K562 (cell line): ENCODE measurements at regions not wholly inside any gene's neighbourhood (a gene's known extent, or its start where the extent isn't known, plus 50 kb on each side); places are given as distances from the start of the nearest gene placed in this dataset.

ENCODE experiments used
- ATAC-seq: fragments of 200-7000 bp; cut with Tn5 transposase; 3 replicates; pipeline ENCODE4 v1.9.1; 2020; ENCODE audit warnings: moderate library complexity
- BruUV-seq: library from RNA; stranded (reverse); fragments of 400-500 nt; replicated peaks from 2 replicates; lab custom pipeline; 2021; lab: Mats Ljungman, UMichigan
- CTCF ChIA-PET: fragments of 300-600 bp; formaldehyde crosslinking; extraction: SDS; loops from one replicate; lab custom pipeline; 2021; ENCODE audit warnings: low intra/inter-chr PET ratio; lab: Yijun Ruan, JAX
- POLR2A ChIA-PET: fragments of 300-600, 350-650 bp; sonication (Branson Sonifier 250); formaldehyde crosslinking; extraction: SDS; loops from one replicate; lab custom pipeline; 2021; ENCODE audit warnings: antibody characterized with exemption, inconsistent platforms; lab: Yijun Ruan, JAX
- DNase-seq, 4 experiments: peaks; one replicate each; pipeline versions ENCODE4 v3.0.0 to v3.0.0-alpha.2; 2011 to 2018; ENCODE audit warnings: low spot score in 3 of 4, mixed read lengths in 3 of 4; ENCODE audit errors: extremely low read depth in 1 of 4
- FAIRE-seq: peaks from 2 replicates; lab custom pipeline; 2011; peaks lifted over from hg19 to GRCh38; lab: Jason Lieb, UNC
- H2AFZ ChIP-seq: 2 replicates; pipeline ENCODE4 v1.6.0; 2011; ENCODE audit warnings: low read depth, low read length, control low read depth, inconsistent platforms
- H3K27ac ChIP-seq: fragments of 200-600 bp; 3 replicates; pipeline ENCODE4 v1.8.0; 2011; ENCODE audit warnings: low read depth, mild to moderate bottlenecking, control low read depth, inconsistent platforms, low read length, moderate library complexity, mixed read lengths; ENCODE audit errors: extremely low read depth
- H3K27me3 ChIP-seq, 2 experiments: fragments of 300-600 bp in 1 of 2; 2 replicates in 1 of 2; 3 replicates in 1 of 2; pipeline versions ENCODE4 v1.6.0 to v1.8.0; 2011; ENCODE audit warnings: inconsistent platforms in 2 of 2, low read length in 2 of 2, mild to moderate bottlenecking in 1 of 2, mixed read lengths in 1 of 2, moderate library complexity in 1 of 2; ENCODE audit not compliant: control insufficient read depth in 2 of 2, insufficient read depth in 2 of 2
- H3K36me3 ChIP-seq: fragments of 300-600 bp; 3 replicates; pipeline ENCODE4 v1.8.0; 2011; ENCODE audit warnings: mild to moderate bottlenecking, low read length, inconsistent platforms; ENCODE audit not compliant: control insufficient read depth, insufficient read depth
- H3K4me1 ChIP-seq, 2 experiments: fragments of 200-600 bp in 1 of 2; replicated peaks in 1 of 2; 2 replicates in 1 of 2; 3 replicates in 1 of 2; pipeline versions ENCODE4 v1.5.1 to v1.8.0; 2011; ENCODE audit warnings: inconsistent platforms in 2 of 2, low read length in 2 of 2, mild to moderate bottlenecking in 1 of 2, mixed read lengths in 1 of 2, moderate library complexity in 1 of 2; ENCODE audit not compliant: control insufficient read depth in 2 of 2, insufficient read depth in 2 of 2
- H3K4me2 ChIP-seq: 2 replicates; pipeline ENCODE4 v1.6.1; 2011; ENCODE audit warnings: low read length, control low read depth, inconsistent platforms, mixed read lengths; ENCODE audit not compliant: insufficient read depth
- H3K4me3 ChIP-seq: fragments of 200-600 bp; sonication (generic), shearing (Covaris generic); 2 replicates; pipeline ENCODE4 v1.5.1; 2016; ENCODE audit warnings: control low read depth, inconsistent platforms
- H3K79me2 ChIP-seq: fragments of 200-600 bp; 3 replicates; pipeline ENCODE4 v1.8.0; 2011; ENCODE audit warnings: low read length, inconsistent platforms; ENCODE audit not compliant: control insufficient read depth, insufficient read depth
- H3K9ac ChIP-seq, 2 experiments: 2 replicates each; pipeline versions ENCODE4 v1.6.0 to v1.6.1; 2011; ENCODE audit warnings: low read depth in 2 of 2, low read length in 2 of 2, control low read depth in 1 of 2, inconsistent platforms in 1 of 2, mild to moderate bottlenecking in 1 of 2, mixed read lengths in 1 of 2; ENCODE audit not compliant: insufficient read depth in 1 of 2
- H3K9me1 ChIP-seq: one replicate; pipeline ENCODE4 v1.6.0; 2011; ENCODE audit warnings: inconsistent platforms, mild to moderate bottlenecking, low read length, moderate library complexity; ENCODE audit not compliant: control insufficient read depth, insufficient read depth
- H3K9me3 ChIP-seq: replicated peaks from 2 replicates; pipeline ENCODE4 v1.5.1; 2011; ENCODE audit warnings: low read depth, low read length, inconsistent platforms; ENCODE audit not compliant: control insufficient read depth, insufficient read depth
- H4K20me1 ChIP-seq: replicated peaks from 2 replicates; pipeline ENCODE4 v1.6.1; 2011; ENCODE audit warnings: low read length, inconsistent platforms, mixed read lengths; ENCODE audit not compliant: control insufficient read depth, insufficient read depth
- ADNP ChIP-seq: fragments of 200-800 bp; sonication (Bioruptor generic); IDR thresholded peaks from 2 replicates; pipeline ENCODE4 v1.6.1; 2016; ENCODE audit warnings: missing genetic modification characterization, missing compliant biosample characterization
- CBX5 ChIP-seq: IDR thresholded peaks from 2 replicates; pipeline ENCODE4 v1.6.1; 2014; ENCODE audit warnings: low read depth, borderline replicate concordance
- CEBPG ChIP-seq, 3 experiments: fragments of 200-800 bp in 1 of 3; sonication (Bioruptor generic) in 1 of 3; sonication (generic) in 1 of 3; formaldehyde crosslinking in 1 of 3; IDR thresholded peaks in 2 of 3; conservative IDR thresholded peaks in 1 of 3; 2 replicates each; pipeline versions ENCODE4 v1.6.1 to v1.8.0; 2016 to 2022; ENCODE audit warnings: missing compliant biosample characterization in 2 of 3, missing genetic modification characterization in 2 of 3, mild to moderate bottlenecking in 1 of 3, missing genetic modification reagents in 1 of 3
- JUND ChIP-seq, 2 experiments: IDR thresholded peaks; 2 replicates in 1 of 2; 3 replicates in 1 of 2; pipeline ENCODE4 v1.6.1; 2011; ENCODE audit warnings: borderline replicate concordance in 2 of 2, low read depth in 2 of 2, low read length in 2 of 2, improper control_type of control experiment in 1 of 2, missing biosample characterization in 1 of 2, missing genetic modification characterization in 1 of 2, missing genetic modification reagents in 1 of 2
- KDM4B ChIP-seq, 2 experiments: fragments of 450-650 bp in 1 of 2; sonication (generic) in 1 of 2; IDR thresholded peaks; 2 replicates each; pipeline ENCODE4 v1.6.1; 2016 to 2017; ENCODE audit warnings: borderline replicate concordance in 2 of 2, antibody characterized with exemption in 1 of 2, low read depth in 1 of 2, mild to moderate bottlenecking in 1 of 2
- MCM7 ChIP-seq, 2 experiments: fragments of 450-650 bp; IDR thresholded peaks; 2 replicates each; pipeline ENCODE4 v1.6.1; 2016 to 2018
- TCFL5 ChIP-seq: fragments of 250-450 bp; sonication (Bioruptor Pico); conservative IDR thresholded peaks from 2 replicates; pipeline ENCODE4 v1.6.1; 2021; ENCODE audit warnings: mild to moderate bottlenecking, moderate library complexity, matching md5 sums
- WGBS: fragments of 100-300 bp; shearing (Covaris generic); methylation state at CpG from one replicate; pipeline ENCODE4 v1.1.6; 2016; ENCODE audit warnings: low coverage, mixed read lengths; ENCODE audit not compliant: insufficient coverage; ENCODE audit errors: missing lambda C conversion rate; 5-methylcytosine and 5-hydroxymethylcytosine counted together
- in situ Hi-C: fragments of 300-500 bp; cut with MboI; formaldehyde crosslinking; loops from 4 replicates; pipeline ENCODE4 v1.15.0; 2018; ENCODE audit warnings: inconsistent platforms, mixed read lengths
- intact Hi-C: fragments of 100-400 bp; cut with micrococcal nuclease; formaldehyde crosslinking; loops from 2 replicates; pipeline ENCODE4 v1.14.2; 2022
- TF ChIP-seq, protein P1 (sequence below): fragments of 450-650 bp; IDR thresholded peaks from 2 replicates; pipeline ENCODE4 v1.6.1; 2017; ENCODE audit warnings: mild to moderate bottlenecking, moderate library complexity

DNA sequence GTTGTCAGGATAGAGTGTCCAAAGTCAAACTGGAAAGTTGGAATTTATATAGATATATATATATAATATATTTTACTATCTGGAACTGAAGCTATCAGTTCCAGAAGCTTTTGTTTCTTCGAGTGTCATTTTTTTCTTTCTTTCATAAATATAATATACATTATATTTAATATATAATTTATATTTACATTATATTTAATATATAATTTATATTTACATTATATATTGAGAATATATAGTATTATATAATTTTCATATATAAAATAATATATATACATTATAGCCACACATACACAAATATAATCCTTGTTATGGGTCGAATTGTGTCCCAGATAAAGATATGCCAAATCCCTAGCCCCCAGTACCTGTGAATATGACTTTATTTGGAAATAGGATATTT lies 842.3 kb upstream of the LRRC4C start:
- Histone ChIP-seq H3K9me3 (no peaks in the 10 kb centered on the region), H3K4me2 (no peak overlapping the region), H3K4me1 (no peaks in the 10 kb centered on the region), H3K27ac (no peak overlapping the region), H3K9ac (no peak overlapping the region), H3K4me3 (no peak overlapping the region), H3K27me3 (no peaks in the 10 kb centered on the region), H4K20me1 (no peaks in the 10 kb centered on the region), H3K79me2 (no peaks in the 10 kb centered on the region), H3K9me1 (no peaks in the 10 kb centered on the region), H2AFZ (no peak overlapping the region), H3K36me3 (no peaks in the 10 kb centered on the region)
- ChIA-PET POLR2A (no interaction called here), CTCF (no interaction called here)
- no peak for ATAC-seq
- no TSS peak for BruUV-seq
- TF ChIP-seq CBX5: no peak
- no peak for TF ChIP-seq TCFL5 (CRISPR knock-in tag)
- no peak for TF ChIP-seq KDM4B (IDR thresholded peaks at IDR 0.05; ENCODE audit: borderline replicate concordance in 2 of 2, low read depth in 1 of 2)
- TF ChIP-seq ADNP (tag): no peak
- no peak for TF ChIP-seq JUND (IDR thresholded peaks at IDR 0.05; ENCODE audit: borderline replicate concordance, low read depth, low read length)
- no peak for TF ChIP-seq JUND (tag; IDR thresholded peaks at IDR 0.05; ENCODE audit: borderline replicate concordance, low read depth, low read length)
- TF ChIP-seq MCM7 (IDR thresholded peaks at IDR 0.05): no peak
- TF ChIP-seq, protein P1, sequence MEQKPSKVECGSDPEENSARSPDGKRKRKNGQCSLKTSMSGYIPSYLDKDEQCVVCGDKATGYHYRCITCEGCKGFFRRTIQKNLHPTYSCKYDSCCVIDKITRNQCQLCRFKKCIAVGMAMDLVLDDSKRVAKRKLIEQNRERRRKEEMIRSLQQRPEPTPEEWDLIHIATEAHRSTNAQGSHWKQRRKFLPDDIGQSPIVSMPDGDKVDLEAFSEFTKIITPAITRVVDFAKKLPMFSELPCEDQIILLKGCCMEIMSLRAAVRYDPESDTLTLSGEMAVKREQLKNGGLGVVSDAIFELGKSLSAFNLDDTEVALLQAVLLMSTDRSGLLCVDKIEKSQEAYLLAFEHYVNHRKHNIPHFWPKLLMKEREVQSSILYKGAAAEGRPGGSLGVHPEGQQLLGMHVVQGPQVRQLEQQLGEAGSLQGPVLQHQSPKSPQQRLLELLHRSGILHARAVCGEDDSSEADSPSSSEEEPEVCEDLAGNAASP: no peak
- no peak for TF ChIP-seq CEBPG (CRISPR knock-in tag; IDR thresholded peaks at IDR 0.05)
- TF ChIP-seq CEBPG (tag; conservative IDR thresholded peaks at IDR 0.05 in 1 of 2, IDR thresholded peaks at IDR 0.05 in 1 of 2): no peak
- in situ Hi-C loops (no loop called here), intact Hi-C loops (no loop called here)
- FAIRE-seq: no peak
- DNase-seq: no peak
- WGBS: 0% methylated on average over 2 of the region's 2 CpGs
